Keratinocyte (primary cell): ENCODE measurements at regions not wholly inside any gene's neighbourhood (a gene's known extent, or its start where the extent isn't known, plus 50 kb on each side); places are given as distances from the start of the nearest gene placed in this dataset.

Source experiments
- EZH2 ChIP-seq: IDR thresholded peaks from one replicate; pipeline ENCODE4 v1.6.1; 2012; ENCODE audit warnings: inconsistent platforms, mild to moderate bottlenecking, low read length, moderate library complexity
- TF ChIP-seq, protein P1 (sequence below), 3 experiments: IDR thresholded peaks in 1 of 3; conservative IDR thresholded peaks in 1 of 3; optimal IDR thresholded peaks in 1 of 3; 2 replicates in 2 of 3; 3 replicates in 1 of 3; pipeline versions ENCODE3 to v1.5.1; 2011; ENCODE audit warnings: low read length in 3 of 3, mild to moderate bottlenecking in 3 of 3, moderate library complexity in 2 of 3, control low read depth in 1 of 3, inconsistent platforms in 1 of 3; ENCODE audit not compliant: insufficient read depth in 2 of 3; ENCODE audit errors: extremely low read depth in 1 of 3

DNA sequence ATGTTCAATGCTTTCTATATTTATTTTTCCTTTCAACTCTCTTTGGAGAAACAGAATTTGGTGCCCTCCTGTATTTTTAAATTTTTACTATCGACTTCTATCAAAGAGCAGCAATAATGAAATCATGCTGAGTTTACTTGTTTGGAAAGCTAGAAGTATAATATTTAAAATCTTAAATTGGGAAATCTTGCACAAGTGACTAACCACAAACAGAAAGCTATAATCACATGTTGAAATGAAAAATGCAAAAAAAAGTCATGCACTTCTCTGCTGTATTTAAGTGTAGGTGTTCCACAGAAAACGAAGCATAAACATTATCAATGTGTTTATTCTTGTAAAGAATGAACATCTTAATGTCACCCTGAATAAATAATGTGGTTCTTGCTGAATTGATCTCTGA is 306.1 kb downstream of the PCDH18 start:
- TF ChIP-seq, protein P1, sequence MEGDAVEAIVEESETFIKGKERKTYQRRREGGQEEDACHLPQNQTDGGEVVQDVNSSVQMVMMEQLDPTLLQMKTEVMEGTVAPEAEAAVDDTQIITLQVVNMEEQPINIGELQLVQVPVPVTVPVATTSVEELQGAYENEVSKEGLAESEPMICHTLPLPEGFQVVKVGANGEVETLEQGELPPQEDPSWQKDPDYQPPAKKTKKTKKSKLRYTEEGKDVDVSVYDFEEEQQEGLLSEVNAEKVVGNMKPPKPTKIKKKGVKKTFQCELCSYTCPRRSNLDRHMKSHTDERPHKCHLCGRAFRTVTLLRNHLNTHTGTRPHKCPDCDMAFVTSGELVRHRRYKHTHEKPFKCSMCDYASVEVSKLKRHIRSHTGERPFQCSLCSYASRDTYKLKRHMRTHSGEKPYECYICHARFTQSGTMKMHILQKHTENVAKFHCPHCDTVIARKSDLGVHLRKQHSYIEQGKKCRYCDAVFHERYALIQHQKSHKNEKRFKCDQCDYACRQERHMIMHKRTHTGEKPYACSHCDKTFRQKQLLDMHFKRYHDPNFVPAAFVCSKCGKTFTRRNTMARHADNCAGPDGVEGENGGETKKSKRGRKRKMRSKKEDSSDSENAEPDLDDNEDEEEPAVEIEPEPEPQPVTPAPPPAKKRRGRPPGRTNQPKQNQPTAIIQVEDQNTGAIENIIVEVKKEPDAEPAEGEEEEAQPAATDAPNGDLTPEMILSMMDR (optimal IDR thresholded peaks at IDR 0.05 in 1 of 3, IDR thresholded peaks at IDR 0.05 in 1 of 3, conservative IDR thresholded peaks at IDR 0.05 in 1 of 3; ENCODE audit: extremely low read depth in 1 of 3, insufficient read depth in 2 of 3, low read length in 3 of 3): no peak
- TF ChIP-seq EZH2: no peak
